ENCODE measurements at regions not wholly inside any gene's neighbourhood (a gene's known extent, or its start where the extent isn't known, plus 50 kb on each side); places are given as distances from the start of the nearest gene placed in this dataset.

DNA sequence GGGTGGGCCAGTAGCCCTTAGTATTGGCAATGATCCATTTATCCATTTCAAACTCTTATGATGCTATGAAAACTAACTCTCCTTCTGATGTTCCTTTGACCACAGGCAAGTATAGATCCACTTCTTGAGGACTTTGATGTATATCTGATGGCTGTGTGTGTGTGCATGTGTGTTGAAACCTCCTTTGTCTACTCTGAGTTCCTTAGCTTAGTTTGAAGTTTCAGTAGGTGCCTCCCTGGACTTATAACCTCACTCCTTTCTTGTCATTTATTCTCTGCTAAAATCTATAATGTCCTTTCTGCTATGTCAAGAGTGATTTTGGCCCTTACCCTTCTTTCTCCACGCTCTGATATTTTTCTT lies 409.3 kb downstream of the PRDM2 start:
- TF ChIP-seq TAF1 (IDR thresholded peaks at IDR 0.05; ENCODE audit: low read depth) (no peak), REST (IDR thresholded peaks at IDR 0.05; ENCODE audit: low read depth) (no peak), NFIC (IDR thresholded peaks at IDR 0.05) (no peak), FOXM1 (IDR thresholded peaks at IDR 0.05; ENCODE audit: borderline replicate concordance, low read depth) (no peak), EP300 (IDR thresholded peaks at IDR 0.05; ENCODE audit: borderline replicate concordance) (no peak), ZBTB7A (IDR thresholded peaks at IDR 0.05; ENCODE audit: low read depth) (no peak), CREB1 (IDR thresholded peaks at IDR 0.05; ENCODE audit: low read depth) (no peak), CEBPB (IDR thresholded peaks at IDR 0.05) (no peak), EGR1 (IDR thresholded peaks at IDR 0.05) (no peak), YY1 (IDR thresholded peaks at IDR 0.05; ENCODE audit: low read depth) (no peak)
- TF ChIP-seq, protein P1, sequence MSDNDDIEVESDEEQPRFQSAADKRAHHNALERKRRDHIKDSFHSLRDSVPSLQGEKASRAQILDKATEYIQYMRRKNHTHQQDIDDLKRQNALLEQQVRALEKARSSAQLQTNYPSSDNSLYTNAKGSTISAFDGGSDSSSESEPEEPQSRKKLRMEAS (IDR thresholded peaks at IDR 0.05), result no peak
